22Rv1 (cell line): ENCODE measurements at regions not wholly inside any gene's neighbourhood (a gene's known extent, or its start where the extent isn't known, plus 50 kb on each side); places are given as distances from the start of the nearest gene placed in this dataset.

ENCODE experiments used
- ZFX ChIP-seq: fragments of 450-650 bp; IDR thresholded peaks from 2 replicates; pipeline ENCODE4 v1.6.1; 2017; ENCODE audit warnings: antibody characterized with exemption, borderline replicate concordance
- TF ChIP-seq, protein P1 (sequence below): fragments of 450-650 bp; IDR thresholded peaks from 2 replicates; pipeline ENCODE4 v1.5.1; 2017; ENCODE audit warnings: mild to moderate bottlenecking

DNA sequence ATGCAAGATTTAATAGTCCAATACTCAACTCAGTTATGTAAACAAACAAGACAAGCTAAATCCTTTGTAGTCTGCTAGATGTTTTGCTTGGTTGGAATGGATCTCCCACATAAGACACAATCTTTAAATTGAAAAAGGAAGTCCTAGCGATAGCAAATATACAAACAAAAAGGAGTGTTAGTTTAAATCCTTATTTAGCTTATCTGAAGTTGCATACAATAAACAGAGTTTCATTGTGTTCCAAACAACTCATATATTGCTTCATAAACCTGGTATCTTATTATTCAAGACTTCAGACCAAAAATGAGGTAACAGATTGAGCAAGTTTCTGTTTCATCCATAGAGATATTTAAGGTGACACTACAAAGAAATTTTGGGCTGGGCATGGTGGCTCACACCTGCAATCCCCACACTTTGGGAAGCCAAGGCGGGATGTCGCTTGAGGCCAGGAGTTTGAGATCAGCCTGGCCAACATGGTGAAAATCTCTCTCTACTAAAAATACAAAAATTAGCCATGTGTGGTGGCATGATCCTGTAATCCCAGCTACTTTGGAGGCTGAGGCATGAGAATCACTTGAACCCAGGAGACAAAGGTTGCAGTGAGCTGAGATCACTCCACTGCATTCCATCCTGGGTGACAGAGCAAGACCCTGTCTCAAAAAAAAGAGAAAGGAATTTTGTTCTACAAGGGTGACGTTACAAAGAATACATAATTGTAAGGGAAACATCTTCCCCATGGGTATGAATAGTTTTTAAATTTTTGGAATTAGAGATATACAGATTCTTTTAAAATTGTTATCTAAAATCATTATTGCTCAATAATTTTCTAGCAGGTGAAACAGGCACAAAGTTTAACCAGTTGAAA is 150.5 kb upstream of the L3MBTL4 start:
- TF ChIP-seq ZFX = no peak
- TF ChIP-seq, protein P1, sequence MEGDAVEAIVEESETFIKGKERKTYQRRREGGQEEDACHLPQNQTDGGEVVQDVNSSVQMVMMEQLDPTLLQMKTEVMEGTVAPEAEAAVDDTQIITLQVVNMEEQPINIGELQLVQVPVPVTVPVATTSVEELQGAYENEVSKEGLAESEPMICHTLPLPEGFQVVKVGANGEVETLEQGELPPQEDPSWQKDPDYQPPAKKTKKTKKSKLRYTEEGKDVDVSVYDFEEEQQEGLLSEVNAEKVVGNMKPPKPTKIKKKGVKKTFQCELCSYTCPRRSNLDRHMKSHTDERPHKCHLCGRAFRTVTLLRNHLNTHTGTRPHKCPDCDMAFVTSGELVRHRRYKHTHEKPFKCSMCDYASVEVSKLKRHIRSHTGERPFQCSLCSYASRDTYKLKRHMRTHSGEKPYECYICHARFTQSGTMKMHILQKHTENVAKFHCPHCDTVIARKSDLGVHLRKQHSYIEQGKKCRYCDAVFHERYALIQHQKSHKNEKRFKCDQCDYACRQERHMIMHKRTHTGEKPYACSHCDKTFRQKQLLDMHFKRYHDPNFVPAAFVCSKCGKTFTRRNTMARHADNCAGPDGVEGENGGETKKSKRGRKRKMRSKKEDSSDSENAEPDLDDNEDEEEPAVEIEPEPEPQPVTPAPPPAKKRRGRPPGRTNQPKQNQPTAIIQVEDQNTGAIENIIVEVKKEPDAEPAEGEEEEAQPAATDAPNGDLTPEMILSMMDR = no peak
